HCT116 (cell line): ENCODE measurements at regions not wholly inside any gene's neighbourhood (a gene's known extent, or its start where the extent isn't known, plus 50 kb on each side); places are given as distances from the start of the nearest gene placed in this dataset.

ENCODE experiments used
- EZH2 ChIP-seq: fragments of 200-600 bp; sonication (generic); IDR thresholded peaks from 2 replicates; pipeline ENCODE4 v1.6.1; 2017; ENCODE audit warnings: antibody characterized with exemption, mixed run types
- TF ChIP-seq, protein P1 (sequence below), 3 experiments: fragments of 200-600 bp in 1 of 3; sonication (generic) in 1 of 3; IDR thresholded peaks in 2 of 3; conservative IDR thresholded peaks in 1 of 3; 2 replicates each; pipeline ENCODE4 v1.5.1; 2012 to 2017; ENCODE audit warnings: low read depth in 2 of 3, low read length in 2 of 3, antibody characterized with exemption in 1 of 3, borderline replicate concordance in 1 of 3, control low read depth in 1 of 3, mild to moderate bottlenecking in 1 of 3, mixed read lengths in 1 of 3, mixed run types in 1 of 3, moderate library complexity in 1 of 3; ENCODE audit not compliant: insufficient read depth in 1 of 3

DNA sequence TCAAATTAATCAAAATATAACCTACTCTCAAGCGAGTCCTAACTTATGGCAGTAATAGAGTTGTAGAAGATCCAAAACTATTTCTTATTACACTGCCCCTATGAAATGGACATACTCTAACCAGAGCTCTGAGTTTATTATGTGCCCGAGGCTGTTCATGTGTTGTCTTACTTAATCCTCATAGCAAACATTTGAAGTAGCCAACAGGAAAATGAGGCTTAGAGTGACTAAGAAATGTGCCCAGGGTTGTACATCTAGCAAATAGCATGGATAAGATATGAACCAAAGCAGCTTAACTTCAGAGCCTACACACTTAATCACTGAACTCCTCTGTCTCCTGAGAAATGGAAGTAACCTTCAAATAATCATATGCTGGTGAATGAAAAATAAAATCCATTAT, 1551.7 kb downstream of the MAT2B start:
- TF ChIP-seq, protein P1, sequence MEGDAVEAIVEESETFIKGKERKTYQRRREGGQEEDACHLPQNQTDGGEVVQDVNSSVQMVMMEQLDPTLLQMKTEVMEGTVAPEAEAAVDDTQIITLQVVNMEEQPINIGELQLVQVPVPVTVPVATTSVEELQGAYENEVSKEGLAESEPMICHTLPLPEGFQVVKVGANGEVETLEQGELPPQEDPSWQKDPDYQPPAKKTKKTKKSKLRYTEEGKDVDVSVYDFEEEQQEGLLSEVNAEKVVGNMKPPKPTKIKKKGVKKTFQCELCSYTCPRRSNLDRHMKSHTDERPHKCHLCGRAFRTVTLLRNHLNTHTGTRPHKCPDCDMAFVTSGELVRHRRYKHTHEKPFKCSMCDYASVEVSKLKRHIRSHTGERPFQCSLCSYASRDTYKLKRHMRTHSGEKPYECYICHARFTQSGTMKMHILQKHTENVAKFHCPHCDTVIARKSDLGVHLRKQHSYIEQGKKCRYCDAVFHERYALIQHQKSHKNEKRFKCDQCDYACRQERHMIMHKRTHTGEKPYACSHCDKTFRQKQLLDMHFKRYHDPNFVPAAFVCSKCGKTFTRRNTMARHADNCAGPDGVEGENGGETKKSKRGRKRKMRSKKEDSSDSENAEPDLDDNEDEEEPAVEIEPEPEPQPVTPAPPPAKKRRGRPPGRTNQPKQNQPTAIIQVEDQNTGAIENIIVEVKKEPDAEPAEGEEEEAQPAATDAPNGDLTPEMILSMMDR (IDR thresholded peaks at IDR 0.05 in 2 of 3, conservative IDR thresholded peaks at IDR 0.05 in 1 of 3; ENCODE audit: borderline replicate concordance in 1 of 3, insufficient read depth in 1 of 3, low read depth in 2 of 3, low read length in 2 of 3) = no peak
- TF ChIP-seq EZH2 = no peak
